Esophagus muscularis mucosa (tissue), 4 donors: ENCODE measurements at regions not wholly inside any gene's neighbourhood (a gene's known extent, or its start where the extent isn't known, plus 50 kb on each side); places are given as distances from the start of the nearest gene placed in this dataset.

Experiments
- DNase-seq: peaks from one replicate; pipeline ENCODE4 v3.0.0-alpha.2; 2017; ENCODE audit errors: extremely low spot score
- H3K27ac ChIP-seq, 4 donors: fragments of 200-600 bp; sonication (generic); replicated peaks in 1 of 4; 1 replicate in 3 of 4; 2 replicates in 1 of 4; pipeline ENCODE4 v1.5.1; 2016 to 2019; ENCODE audit warnings: mild to moderate bottlenecking in 1 of 4
- H3K27me3 ChIP-seq, 4 donors: fragments of 200-600 bp; sonication (generic); one replicate each; pipeline versions ENCODE4 v1.5.1 to v1.6.0; 2016 to 2019
- H3K36me3 ChIP-seq, 4 donors: fragments of 200-600 bp; sonication (generic); one replicate each; pipeline ENCODE4 v1.5.1; 2016 to 2019
- H3K4me1 ChIP-seq, 4 donors: fragments of 200-600 bp; sonication (generic); one replicate each; pipeline ENCODE4 v1.5.1; 2016 to 2019
- H3K4me3 ChIP-seq, 4 donors: fragments of 200-600 bp; sonication (generic); 1 replicate in 2 of 4; 2 replicates in 2 of 4; pipeline ENCODE4 v1.5.1; 2016 to 2019; ENCODE audit warnings: mild to moderate bottlenecking in 4 of 4, moderate library complexity in 1 of 4
- H3K9me3 ChIP-seq, 4 donors: fragments of 200-600 bp; sonication (generic); 1 replicate in 3 of 4; 2 replicates in 1 of 4; pipeline ENCODE4 v1.5.1; 2016 to 2019
- CTCF ChIP-seq, 3 experiments: fragments of 200-600 bp in 2 of 3; fragments of 450-650 bp in 1 of 3; sonication (generic) in 2 of 3; IDR thresholded peaks; one replicate each; pipeline ENCODE4 v1.5.1; 2017 to 2019; ENCODE audit warnings: antibody characterized with exemption in 3 of 3, mild to moderate bottlenecking in 2 of 3, moderate library complexity in 1 of 3
- EP300 ChIP-seq: sonication (generic); formaldehyde crosslinking; IDR thresholded peaks from one replicate; pipeline ENCODE4 v1.6.1; 2017; ENCODE audit warnings: antibody characterized with exemption
- POLR2A ChIP-seq: fragments of 450-650 bp; IDR thresholded peaks from one replicate; pipeline ENCODE4 v1.6.1; 2017; ENCODE audit warnings: antibody characterized with exemption, moderate library complexity, mild to moderate bottlenecking, low read depth
- POLR2AphosphoS5 ChIP-seq, 2 donors: sonication (generic); formaldehyde crosslinking; IDR thresholded peaks; one replicate each; pipeline ENCODE4 v1.6.1; 2017; ENCODE audit warnings: antibody characterized with exemption in 2 of 2
- WGBS: methylation state at CpG from one replicate; pipeline ENCODE4 v1.1.5; 2018; 5-methylcytosine and 5-hydroxymethylcytosine counted together
- intact Hi-C: fragments of 100-400 bp; cut with DNase I; formaldehyde crosslinking; loops from one replicate; pipeline ENCODE4 v1.15.1; 2023

GRCh38 chr17:68737761-68738443 lies 136.7 kb upstream of the FAM20A start:
- DNase-seq = no peak
- intact Hi-C loops = no loop called here
- H3K27ac ChIP-seq = no peak overlapping the region
- TF ChIP-seq POLR2A = no peak
- no peak for TF ChIP-seq POLR2AphosphoS5 (IDR thresholded peaks at IDR 0.05)
- TF ChIP-seq EP300 = no peak
- TF ChIP-seq CTCF (IDR thresholded peaks at IDR 0.05) = no peak
- peaks cover 8 to 22% (median 13%) of the 10 kb centered on the region in 4 donors for H3K4me1 ChIP-seq
- no peaks in the 10 kb centered on the region for H3K36me3 ChIP-seq
- H3K4me3 ChIP-seq = no peak overlapping the region
- peaks cover 0 to 3% (median 0%) of the 10 kb centered on the region in 4 donors for H3K27me3 ChIP-seq
- 45% methylated on average over 6 of the region's 6 CpGs for WGBS
- peaks cover 0 to 9% (median 3%) of the 10 kb centered on the region in 4 donors for H3K9me3 ChIP-seq

- Histone ChIP-seq H3K9me3 (no peaks in the 10 kb centered on the region), H3K27ac (no peak overlapping the region), H3K4me1 (peaks cover 11 to 22% (median 13%) of the 10 kb centered on the region in 4 donors), H3K27me3 (no peaks in the 10 kb centered on the region), H3K4me3 (no peak overlapping the region), H3K36me3 (no peaks in the 10 kb centered on the region)
- TF ChIP-seq CTCF (IDR thresholded peaks at IDR 0.05) (no peak), EP300 (no peak), POLR2A (no peak), POLR2AphosphoS5 (IDR thresholded peaks at IDR 0.05) (no peak)
- no peak for DNase-seq
- intact Hi-C loops = no loop called here
Observed at GRCh38 chr17:68734931-68735330, 133.8 kb upstream of the FAM20A start.

DNA sequence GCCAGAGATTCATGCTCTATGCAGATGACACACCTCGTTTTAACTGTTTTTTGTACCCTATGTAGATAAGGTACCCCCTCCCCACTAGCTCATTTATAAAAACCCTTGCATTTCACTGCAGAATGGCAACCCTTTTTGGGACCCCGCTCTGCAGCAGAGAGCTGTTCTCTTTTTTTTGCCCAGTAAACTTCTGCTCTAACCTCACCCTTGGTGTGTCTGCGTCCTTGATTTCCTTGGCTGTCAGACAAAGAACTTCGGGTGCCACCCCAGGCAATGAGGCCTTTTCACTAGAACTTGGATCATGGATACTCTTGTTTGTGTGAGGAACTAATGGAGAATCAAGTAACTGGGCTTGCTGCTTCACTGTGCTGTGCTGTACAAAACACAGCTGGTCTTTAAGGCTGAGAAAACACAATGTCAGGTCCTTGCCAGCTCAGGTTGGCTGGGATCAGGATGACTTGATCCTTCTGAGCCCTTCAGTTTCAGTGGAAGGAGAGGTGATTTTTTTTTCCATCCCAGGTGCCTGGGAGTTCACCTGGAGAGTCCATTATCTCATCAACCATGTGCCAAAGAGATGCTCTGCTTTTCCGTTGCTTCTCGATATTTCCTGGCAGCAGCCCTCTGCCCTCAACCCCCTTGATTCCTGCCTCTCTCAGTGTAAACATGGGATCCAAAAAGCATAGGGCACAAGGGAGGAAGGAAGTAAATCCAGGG lies 133.2 kb upstream of the FAM20A start:
- no peak for TF ChIP-seq EP300
- no peak for TF ChIP-seq POLR2AphosphoS5 (IDR thresholded peaks at IDR 0.05)
- DNase-seq = no peak
- Histone ChIP-seq H3K4me3 (no peak overlapping the region), H3K36me3 (no peaks in the 10 kb centered on the region), H3K27me3 (no peaks in the 10 kb centered on the region), H3K9me3 (no peaks in the 10 kb centered on the region), H3K27ac (no peak overlapping the region), H3K4me1 (peaks cover 11 to 22% (median 13%) of the 10 kb centered on the region in 4 donors)
- WGBS = 85% methylated on average over 6 of the region's 6 CpGs
- intact Hi-C loops = no loop called here

DNA sequence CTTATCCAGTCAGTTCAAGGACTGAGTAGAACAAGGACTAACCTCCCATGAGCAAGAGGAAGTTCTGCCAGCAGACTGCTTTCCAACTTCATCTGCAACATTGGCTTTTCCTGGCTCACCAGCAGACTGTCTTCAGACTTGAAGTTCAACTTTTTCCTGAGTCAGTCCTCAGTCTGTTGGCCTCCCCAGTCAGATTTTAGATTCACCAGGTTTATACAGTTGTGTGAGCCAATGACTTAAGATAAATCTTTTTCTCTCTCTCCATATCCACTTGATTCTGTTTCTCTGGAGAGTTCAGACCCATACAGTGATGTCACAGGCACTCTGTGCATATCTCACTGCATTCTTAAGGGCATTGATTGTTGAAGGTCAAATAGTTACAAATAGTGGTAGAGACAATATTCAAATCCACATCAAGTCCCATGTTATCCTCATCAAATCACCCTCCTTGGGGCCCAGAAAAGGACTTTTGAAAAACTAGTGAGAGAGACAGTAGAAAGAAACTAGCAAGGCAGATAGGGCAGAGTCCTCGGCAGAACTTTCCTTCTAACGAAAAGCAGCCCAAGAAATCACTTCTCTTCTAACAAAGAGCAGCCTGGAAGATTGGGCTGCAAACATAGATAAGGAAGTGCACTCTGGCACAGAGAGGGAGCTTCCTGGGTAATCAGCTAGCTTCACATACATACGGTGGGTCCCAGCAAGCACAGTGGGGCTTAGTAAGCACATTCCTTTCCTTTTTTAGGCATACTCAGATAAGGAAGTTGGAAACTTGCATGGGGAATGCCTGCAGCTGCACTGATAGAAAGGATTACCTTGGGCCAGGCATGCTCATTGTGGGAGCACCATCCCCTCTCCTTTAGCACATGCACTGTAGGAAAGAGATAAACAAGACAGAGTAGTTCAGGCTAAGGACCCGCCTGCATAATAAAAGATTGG lies 132.3 kb upstream of the FAM20A start:
- DNase-seq = no peak
- Histone ChIP-seq H3K27me3 (no peaks in the 10 kb centered on the region), H3K4me1 (peaks cover 11 to 22% (median 13%) of the 10 kb centered on the region in 4 donors), H3K9me3 (no peaks in the 10 kb centered on the region), H3K4me3 (no peak overlapping the region), H3K36me3 (no peaks in the 10 kb centered on the region), H3K27ac (no peak overlapping the region)
- WGBS = 24% methylated on average over 4 of the region's 4 CpGs
- intact Hi-C loops = no loop called here
- no peak for TF ChIP-seq CTCF (IDR thresholded peaks at IDR 0.05)
- TF ChIP-seq EP300 = no peak
- TF ChIP-seq POLR2AphosphoS5 (IDR thresholded peaks at IDR 0.05) = no peak
- no peak for TF ChIP-seq POLR2A

GRCh38 chr17:68732301-68732749 lies 131.2 kb upstream of the FAM20A start:
- Histone ChIP-seq H3K27ac (no peak overlapping the region), H3K27me3 (no peaks in the 10 kb centered on the region), H3K4me1 (peaks cover 9 to 15% (median 12%) of the 10 kb centered on the region in 4 donors), H3K4me3 (no peak overlapping the region), H3K9me3 (no peaks in the 10 kb centered on the region), H3K36me3 (no peaks in the 10 kb centered on the region)
- TF ChIP-seq POLR2AphosphoS5 (IDR thresholded peaks at IDR 0.05) (no peak), CTCF (IDR thresholded peaks at IDR 0.05) (no peak), EP300 (no peak), POLR2A (no peak)
- intact Hi-C loops = no loop called here
- DNase-seq = no peak
